ENCODE measurements at regions not wholly inside any gene's neighbourhood (a gene's known extent, or its start where the extent isn't known, plus 50 kb on each side); places are given as distances from the start of the nearest gene placed in this dataset.

DNA sequence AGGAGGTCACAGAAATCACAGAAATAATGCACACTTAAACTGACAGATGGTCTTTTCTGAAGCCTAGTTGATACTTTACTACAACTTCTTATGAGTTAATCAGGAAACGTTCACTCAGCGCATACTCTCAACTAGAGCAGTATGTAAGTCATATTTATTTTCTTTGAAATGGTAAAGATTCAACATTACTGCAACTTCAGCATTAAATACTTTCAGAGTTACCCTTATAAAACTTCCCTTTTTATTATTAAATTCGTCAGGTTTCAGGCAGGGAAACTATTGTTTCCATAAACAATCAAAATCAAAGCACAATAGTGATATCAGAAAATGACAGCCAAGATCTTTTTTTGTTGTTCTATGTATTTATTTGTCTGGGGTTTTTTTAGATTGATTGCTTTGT lies 222.6 kb upstream of the RND3 start:
- DNase-seq (ENCODE audit: low read depth in 2 of 2), result no peak

DNA sequence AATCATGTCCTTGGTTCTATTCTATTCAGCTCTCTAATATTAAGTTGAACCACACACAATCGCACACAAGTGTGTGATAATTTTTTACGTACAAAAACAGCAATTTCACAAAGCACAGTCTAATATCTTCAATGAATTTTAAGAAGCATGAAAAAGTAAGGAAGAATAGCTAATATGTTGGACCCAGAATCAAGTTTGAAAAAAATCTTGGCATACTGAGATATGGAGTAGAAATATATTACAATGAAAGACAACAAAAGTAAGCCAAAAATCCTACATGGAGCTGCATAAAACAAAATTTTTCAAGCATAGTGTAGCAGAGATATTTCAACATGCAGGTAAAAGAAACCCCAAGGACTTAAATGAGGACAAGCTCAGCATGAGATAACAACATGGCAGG lies 219.1 kb upstream of the RND3 start:
- DNase-seq (ENCODE audit: low read depth in 2 of 2), result no peak

DNA sequence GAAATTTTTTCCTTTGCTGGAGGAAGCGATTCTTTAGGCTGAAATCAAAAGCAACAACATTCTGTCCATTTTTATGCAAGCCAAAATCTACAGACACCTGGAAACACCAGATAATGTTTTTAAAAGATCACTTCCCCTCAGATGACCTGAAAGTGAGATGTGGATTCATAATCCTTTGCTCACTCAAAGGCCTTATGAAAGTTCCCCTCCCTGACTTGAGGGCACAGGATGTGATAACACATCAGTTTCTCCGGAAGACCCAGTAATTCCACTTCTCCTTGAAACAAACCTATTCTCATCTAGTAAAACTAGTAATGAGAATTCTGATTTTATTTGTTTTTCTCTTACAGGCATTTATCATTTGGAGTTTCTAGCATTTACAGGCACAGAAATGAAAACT lies 218.3 kb upstream of the RND3 start:
- no peak for DNase-seq (ENCODE audit: low read depth in 2 of 2)

DNA sequence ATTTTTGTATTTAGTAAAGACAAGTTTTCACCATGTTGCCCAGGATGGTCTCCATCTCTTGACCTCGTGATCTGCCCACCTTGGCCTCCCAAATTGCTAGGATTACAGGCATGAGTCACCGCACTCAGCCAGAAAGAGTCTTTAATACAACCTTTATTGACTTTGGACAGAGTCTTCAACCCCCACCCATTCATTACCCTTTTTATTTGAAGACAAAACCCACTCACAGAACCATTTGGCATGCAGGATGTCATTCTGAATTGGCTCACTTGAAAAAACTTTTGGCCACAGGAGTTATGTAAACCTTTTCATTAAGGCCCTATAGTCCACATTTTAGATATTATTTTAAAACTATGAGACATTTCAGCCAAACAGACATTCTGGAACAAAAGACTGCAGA lies 217.9 kb upstream of the RND3 start:
- no peak for DNase-seq (ENCODE audit: low read depth in 2 of 2)

DNA sequence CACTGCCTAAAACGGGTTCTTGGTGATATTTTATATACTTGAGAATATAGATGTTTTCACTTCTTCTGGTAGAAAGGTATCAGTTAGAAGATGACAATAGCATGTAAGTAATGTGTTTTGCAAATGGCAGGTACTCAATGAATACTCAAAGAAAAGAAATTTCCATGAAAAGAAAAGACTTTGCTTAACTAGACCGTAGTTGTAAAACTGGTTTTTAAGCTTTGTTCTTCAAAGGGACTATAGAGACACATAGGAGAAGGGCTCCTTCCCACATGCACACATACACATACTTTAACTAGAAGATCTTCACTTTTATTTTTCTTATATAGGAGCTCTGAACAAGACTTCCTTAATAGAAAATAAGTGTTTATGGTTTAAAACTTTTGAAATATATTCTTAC lies 215.3 kb upstream of the RND3 start:
- no peak for DNase-seq (ENCODE audit: low read depth in 2 of 2)

DNA sequence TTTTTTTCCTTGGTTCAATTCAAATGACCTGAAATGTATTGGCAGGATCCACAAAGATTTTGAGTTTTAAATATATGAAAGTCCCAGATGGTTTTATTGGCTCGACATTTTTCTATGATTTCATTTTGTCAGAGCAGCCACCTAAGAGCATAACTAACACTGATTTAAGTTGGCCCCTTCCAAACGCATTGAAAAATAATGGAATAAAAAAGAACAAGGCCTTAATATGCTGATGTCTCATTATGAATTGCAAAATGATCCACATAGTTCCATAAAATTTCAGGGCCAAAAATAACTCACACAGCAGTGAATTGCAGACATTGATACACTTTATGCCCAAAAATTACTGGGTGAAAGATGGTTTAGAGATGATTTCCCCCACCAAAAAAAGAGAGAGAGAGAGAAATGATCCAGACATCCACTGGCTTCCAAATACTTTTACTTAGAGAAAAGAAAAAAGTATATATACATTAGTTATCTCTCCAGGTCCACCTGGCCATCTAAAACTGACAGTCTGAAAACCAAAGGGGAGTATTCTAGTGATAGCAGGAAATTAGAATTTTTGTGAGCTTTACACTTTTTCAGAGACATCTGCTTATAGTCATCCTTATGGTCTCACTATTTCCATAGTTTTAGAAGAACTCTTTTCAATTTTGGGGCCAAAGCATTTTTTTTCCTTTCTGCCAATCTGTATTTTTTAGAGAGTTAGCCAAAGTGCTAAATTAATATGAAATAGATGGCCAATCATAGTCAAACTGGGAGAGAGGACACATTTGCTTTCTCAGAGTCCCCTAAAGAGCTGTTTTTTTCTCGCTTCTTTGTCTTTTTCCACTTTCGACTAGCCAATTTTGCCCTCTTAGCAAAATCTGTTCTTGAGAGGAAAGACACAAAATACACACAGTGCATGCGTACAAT lies 213.5 kb upstream of the RND3 start:
- DNase-seq (ENCODE audit: low read depth in 2 of 2), result no peak

DNA sequence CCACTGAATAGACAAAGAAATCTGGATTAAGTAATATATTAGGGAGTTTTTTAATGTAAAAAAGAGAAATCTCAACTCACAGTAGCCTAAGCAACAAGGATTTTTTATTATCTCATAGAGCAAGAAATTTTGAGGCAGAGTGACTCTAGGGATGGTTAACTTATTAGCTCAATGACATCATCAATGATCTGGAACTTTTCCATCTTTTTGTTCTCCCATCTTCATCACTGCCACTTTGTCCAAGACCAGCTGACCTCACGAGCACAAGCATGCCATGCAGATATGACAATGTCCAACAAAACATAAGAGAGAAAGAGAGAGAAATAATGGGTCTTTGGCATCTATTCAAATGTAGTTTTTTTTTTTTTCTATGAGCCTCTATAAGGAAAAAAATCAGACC lies 211.8 kb upstream of the RND3 start:
- no peak for DNase-seq (ENCODE audit: low read depth in 2 of 2)

DNA sequence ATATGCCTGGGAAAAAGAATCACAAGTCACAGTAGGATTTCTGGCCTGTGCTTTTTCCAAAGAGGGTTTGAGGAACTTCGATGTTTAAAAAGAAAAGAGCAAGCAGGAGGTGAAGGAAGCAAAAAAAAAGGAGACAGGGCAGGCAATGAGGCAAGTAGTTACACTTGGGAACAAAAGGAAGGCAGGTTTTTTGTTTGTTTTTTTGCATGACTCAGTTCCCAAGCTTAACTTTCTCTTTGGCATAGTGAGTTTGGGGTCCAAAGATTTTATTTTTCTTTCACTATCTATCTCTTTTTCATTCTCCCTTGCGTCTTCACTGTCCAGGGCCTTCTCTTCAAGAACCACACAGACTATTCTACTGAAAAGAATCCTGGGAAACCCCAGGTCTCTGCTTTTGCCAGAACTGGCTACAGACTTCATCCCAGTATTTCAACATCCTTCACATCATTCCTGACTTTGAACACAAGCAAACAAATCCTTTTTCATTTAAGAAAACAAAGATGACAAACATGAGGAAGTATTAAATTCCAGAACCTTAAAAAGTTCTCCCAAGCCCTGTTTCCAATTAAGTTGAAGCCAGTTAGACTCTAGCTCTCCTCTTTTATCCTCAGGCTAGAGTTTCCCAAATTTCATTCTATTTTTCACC lies 210.7 kb upstream of the RND3 start:
- no peak for DNase-seq (ENCODE audit: low read depth in 2 of 2)

DNA sequence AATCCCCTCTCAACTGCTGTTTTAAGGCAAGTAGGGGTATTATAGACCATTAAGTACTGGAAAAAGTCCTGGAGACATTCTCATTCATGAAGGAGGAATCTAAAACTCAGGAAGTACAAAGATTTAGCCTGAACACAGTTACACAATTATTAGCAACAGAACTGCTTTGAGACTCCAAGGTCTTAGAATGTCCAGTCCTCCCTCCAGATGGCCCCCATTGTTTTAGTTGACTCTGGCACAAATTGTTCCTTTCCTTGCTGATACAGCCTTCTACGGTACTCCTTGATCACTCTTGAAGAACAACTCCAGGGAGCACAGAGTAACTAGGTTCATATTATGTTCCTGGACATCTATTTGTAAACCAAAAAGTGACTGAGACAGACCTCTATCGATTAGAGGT lies 210.1 kb upstream of the RND3 start:
- DNase-seq (ENCODE audit: low read depth in 2 of 2), result no peak

DNA sequence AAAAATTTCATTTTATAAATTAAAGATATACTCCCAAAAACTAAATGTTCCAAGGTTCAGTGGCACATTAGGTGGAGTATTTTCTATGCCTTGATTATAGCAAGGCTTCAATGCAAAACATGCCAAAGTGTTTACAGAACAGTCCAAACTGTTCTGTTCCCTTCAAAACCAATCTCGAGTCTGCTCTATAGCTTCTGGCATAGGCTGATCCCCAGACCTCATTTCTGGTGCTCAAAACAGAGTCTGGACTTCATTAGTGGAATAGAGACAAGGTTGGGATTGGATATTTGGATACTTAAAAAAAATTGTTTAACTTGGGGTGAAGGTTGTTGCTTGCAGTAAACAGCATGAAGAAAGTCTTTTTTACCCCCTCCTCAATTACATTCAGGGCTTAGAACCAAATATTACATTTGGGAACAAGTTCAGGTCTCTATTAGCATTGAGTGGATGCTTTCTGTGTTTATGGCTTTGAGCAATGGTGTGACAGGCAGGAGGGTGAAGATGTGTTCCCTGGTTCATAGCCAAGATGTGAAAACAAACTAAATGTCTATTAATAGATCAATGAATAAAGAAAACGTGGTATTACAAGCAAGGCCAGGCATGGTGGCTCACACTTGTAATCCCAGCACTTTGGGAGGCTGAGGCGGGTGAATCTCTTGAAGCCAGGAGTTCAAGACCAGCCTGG lies 208.1 kb upstream of the RND3 start:
- DNase-seq (ENCODE audit: low read depth in 2 of 2), result no peak

DNA sequence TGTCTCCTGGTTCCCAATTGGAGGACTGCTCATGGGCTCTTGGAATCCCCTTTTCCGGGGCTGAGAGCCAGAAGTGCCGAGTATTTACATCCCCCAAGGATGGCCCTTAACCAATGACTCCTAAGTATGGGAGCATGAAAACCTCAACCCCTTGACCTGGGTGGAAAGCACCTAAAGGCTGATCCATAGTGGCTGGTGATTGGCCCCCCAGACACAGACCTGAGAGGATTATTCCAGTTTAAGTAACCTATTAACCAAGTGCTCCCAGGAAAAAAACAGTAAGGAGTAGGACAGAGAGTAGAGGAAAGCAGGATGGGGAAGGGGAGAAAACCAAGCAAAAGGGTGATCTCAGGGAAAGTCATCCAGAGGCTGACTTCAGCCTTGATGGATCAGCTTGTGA lies 206.1 kb upstream of the RND3 start:
- no peak for DNase-seq (ENCODE audit: low read depth in 2 of 2)

DNA sequence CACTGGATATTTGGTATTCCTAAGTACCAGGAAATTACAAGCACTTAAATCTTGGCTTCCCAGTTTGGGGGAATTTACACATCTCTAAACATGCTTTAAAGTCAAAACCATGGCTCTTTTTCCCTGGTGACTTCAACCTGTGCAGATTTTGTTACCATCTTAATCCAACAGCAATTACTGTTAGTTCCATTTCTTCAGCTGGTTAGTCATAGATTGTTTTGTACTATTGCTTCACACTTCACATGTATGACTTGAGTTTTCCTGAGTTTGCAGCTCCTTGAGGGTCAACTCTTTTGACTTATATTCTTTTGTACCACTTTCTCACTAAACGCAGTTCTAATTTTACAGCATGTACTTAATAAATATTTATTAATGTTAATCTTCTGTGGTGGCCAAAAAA lies 203.4 kb upstream of the RND3 start:
- DNase-seq (ENCODE audit: low read depth in 2 of 2), result no peak

DNA sequence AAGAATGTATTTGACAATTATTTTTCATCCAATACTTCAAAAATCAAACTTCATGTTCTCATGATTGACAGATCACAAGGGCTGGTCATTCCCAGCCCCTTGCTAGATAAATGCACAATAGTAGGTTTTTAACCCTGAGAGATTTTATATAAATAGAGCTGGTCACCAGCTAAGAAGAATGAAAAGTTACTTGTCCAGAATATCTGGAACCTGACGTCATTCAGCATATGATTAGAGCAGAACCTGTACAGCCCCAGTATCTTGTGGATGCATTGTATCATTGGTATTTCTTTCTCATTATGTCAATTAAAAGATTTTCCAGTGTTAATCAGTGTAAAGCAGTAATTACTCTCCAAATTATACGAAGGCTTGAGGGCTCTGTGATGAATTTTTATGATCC lies 202.8 kb upstream of the RND3 start:
- no peak for DNase-seq (ENCODE audit: low read depth in 2 of 2)

DNA sequence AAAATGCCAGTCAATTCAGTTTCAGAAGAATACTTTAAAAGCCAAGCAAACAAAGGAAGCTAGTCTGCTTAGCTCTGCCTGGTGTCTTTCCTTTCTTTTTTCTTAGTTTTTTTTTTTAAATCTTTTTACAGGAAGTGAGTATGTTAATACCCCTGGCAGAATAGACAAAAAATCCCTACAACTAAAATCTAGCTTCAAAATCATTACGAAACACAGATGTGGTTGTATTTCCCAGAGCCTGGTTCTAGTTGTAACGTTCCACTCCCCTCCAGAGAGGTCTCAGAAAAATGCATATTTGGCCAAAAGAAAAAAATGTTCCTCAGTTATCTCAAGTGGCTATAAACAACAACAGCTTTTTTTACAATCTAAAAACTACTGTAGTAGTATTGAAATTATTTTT lies 202.1 kb upstream of the RND3 start:
- DNase-seq (ENCODE audit: low read depth in 2 of 2), result no peak

DNA sequence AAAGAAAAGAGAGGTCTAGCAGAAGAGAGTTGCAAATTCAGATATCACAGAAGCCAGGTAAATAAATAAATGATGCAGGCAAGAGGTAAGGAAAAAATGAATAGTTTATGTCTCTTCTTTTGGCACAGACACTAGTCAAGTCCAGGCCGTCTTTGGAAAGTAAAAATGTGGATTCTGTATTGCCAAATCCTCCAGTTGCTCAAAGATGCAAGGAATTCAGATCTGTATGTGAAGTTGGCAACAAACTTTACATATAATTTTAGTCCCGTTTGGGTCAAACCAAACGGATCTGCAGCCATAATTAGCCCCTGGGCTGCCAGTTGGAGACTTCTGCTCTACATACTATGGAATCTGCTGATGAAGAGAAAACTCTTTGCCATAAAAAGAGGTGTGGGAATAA lies 200.5 kb upstream of the RND3 start:
- no peak for DNase-seq (ENCODE audit: low read depth in 2 of 2)

DNA sequence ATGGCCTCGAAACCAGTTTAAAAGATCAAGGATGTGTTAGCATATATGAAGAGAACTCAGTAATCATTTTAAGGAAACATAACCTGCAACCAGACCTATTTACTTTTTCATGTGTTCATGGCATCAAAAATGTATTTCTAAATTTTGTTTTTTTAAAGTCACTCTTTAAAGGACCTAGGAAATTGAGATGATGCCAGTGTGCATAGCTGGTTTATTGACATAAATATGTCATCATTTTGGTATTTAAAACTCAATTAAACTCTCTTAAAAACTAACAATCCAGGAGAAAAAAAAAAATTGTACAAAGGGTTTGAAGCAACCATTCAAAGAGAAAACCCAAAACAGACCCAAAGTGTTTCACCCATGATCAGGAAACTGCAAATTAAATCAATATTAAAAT lies 198.9 kb upstream of the RND3 start:
- DNase-seq (ENCODE audit: low read depth in 2 of 2), result no peak

DNA sequence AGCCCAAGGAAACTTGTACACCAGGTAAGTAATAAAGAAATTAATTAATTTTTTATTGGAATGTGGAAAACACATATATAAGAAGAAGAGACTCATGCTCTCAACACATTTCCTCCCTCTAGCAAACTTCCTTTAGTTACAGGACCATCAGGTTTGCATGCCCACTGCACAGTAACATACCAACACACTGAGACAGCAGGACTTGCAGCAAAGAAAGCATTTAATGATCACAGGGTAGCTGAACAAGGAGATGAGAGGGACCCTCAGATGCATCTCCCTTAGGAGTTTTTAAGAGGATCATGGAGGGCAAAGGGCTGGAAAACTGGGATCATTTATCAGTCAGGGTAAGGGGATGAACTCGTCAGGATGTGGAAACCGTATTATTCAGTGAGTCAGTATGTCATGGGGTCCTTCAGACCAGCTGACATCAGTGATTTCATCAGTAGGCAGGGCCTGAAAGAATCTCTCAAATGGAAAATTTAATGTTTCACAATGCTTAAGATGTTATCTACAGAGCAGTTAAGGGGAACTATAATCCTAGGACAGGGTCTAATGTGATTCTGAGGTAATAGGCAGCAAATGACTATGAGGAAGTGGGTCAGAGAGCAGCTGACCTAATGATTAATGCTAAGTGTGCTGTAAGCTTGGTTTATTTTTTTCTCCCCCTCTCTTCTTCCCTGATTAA lies 193.8 kb upstream of the RND3 start:
- no peak for DNase-seq (ENCODE audit: low read depth in 2 of 2)

DNA sequence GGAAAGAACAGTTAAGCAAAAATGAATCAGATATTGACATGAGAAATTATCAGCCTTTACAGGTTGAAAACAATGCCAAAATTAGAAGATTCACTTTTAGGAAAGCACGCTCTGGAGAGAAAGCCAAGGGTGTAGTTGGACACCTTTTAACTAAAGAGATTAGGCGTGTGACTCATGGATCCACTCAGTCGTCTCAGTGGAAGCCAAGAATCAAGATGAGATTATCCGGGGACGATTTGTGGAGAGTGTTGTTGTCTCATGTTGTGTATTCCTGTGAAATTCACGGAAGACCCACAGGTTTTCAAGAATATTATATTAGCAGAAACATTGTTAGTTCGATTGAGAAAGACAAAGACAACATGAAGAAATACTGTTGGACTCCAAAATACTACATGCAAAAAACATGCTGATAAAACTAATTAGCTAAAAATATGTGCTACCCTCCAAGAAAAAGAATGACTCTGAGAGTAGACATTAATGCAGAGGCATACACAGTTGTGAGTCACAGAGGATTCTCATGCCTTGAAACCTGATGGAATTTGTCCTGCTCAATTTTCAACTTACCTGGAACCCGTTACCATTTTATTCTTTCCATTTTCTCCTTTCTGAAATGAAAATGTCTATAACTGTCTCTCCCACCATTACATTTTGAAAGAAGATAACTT lies 192.1 kb upstream of the RND3 start:
- DNase-seq (ENCODE audit: low read depth in 2 of 2), result no peak

DNA sequence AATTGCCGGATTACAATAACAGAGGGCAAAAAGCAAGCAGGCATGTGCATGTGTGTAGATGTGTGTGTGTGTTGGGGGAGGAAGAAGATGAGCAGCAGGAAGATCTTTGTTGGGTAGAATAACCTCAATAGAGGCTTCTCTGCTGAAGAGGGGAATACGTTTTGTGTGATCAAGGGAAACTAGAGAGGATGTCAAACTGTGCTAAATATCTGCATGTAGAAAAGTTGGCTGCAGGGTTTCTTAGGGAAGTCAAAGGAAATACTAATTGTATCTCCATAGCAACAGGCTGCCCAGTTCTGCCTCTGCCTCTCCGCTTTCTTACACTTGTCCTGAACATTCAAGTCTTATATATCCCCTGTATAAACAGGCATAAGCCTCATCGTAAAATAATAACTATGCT lies 190.1 kb upstream of the RND3 start:
- no peak for DNase-seq (ENCODE audit: low read depth in 2 of 2)

DNA sequence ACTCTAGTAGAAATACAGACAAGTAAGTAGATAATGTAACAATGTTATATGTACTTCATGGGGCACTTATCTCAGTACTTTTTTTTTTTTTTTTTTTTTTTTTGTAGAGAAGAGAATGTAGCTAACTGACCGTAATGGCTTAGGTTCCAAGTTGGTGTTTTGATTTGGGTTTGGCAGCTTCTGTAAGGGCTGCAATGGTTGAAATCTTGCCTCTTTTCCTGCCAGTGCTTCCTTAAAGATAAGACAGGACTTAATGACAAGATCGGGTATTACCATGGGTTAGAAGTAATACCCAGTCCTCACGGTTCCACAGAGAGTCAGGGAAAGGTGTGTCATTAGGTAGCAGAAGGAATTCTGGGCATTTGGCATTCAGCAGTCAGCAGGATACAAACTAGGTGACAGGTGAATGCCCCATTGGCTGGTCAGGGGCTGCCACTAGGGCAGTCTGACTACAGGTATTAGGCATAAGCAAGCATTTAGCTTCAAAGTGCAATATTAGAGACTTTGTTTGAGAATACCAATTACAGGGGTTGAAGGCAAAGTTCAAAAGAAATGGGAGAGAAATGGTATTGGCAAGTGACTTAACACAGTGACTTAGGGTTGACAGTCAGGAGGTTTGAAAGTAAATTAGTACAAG lies 189.4 kb upstream of the RND3 start:
- no peak for DNase-seq (ENCODE audit: low read depth in 2 of 2)

DNA sequence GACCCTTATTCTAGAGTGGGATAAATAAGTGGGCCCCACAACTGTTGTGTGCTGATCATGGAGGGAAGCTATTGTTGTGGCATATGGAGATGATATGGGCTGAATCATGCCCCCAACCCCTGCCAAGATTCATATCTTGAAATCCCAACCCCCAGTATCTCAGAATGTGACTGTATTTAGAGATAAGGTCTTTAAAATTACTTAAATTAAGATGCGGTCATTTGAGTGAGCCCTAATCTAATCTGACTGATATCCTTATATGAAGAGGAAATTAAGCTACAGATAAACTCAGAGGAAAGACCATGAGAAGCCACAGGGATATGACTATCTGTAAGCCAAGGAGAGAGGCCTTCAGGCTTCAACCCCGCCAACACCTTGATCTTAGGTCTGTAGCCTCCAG lies 188.3 kb upstream of the RND3 start:
- DNase-seq (ENCODE audit: low read depth in 2 of 2), result no peak

Data from stimulated activated CD4-positive, alpha-beta T cell treated with anti-CD3 and anti-CD28 coated beads, Interleukin-12 subunit alpha, Interleukin-12 subunit beta, amount 100 ng/mL, for 24 hours (primary cell).